ENCODE measurements at regions not wholly inside any gene's neighbourhood (a gene's known extent, or its start where the extent isn't known, plus 50 kb on each side); places are given as distances from the start of the nearest gene placed in this dataset.
"Not testable (repeated sequence)": the region's sequence is repeated elsewhere in the genome, so short reads cannot be mapped to it uniquely, and the experiment has no call there.

DNA sequence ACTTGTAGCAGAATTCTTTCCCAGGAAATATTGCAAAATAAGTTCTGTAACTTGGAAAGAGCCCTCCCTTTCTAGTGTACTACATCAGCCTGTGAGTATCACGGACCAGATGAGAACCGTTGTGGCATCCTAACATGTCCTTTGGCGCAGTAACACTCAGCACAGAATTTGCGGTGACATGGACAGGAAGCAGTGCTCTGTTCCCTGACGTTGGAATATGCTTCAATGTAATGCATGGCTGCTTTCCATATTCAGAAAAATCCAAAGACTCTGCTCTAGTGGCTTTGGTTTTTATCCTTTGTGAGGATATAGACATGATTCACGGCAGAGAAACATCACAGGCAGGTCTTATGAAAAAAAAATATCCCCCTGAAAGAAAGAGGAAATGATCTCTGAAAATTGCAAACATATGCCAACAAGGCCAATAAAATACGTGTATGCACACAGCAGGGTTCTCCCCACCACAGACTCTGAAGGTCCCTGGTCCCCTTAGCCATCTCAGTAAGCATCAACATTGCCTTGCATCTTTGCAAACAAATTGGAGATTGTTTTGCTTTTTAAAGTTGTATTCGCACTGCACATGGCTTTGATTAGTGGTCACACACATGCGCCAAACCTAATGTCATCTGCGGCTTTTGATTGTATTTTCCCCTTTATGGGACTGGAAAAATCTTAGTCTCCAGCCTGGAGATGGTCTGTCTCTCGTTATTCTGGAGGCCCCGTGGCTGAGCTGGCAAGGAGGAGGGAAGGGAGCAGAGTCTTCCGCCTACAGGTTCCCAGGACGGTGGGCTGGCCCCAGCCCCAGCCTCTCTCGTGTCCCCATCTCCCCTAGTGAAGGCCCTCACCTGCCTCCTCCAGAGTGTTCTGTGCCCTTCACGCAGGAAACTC lies 122.9 kb downstream of the COPS8 start:
- ATAC-seq (ENCODE audit: poor library complexity) = peak; percentile 63
- no peak for DNase-seq
- intact Hi-C loops (cut with DNase I) = no loop called here

DNA sequence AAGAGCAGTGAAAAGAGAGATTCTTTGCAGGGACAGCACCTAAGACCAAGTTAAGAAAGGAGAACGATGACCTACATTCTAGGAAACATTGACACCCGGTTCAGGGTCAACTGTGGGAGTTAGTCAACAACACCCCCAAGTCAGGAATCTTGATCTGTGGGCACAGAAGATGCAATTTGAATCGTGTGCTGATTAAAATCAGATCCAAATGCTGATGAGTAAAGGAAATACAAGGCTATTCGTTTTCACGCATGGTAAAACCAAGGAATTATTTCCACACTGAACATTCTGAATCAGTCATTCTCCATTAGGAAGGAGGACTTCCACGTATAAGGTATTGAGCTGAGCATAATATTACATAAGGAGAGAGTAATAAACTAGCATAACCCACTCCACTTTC lies 124.2 kb downstream of the COPS8 start:
- intact Hi-C loops (cut with DNase I) = no loop called here
- DNase-seq (no peak), ATAC-seq (ENCODE audit: poor library complexity) (no peak)

DNA sequence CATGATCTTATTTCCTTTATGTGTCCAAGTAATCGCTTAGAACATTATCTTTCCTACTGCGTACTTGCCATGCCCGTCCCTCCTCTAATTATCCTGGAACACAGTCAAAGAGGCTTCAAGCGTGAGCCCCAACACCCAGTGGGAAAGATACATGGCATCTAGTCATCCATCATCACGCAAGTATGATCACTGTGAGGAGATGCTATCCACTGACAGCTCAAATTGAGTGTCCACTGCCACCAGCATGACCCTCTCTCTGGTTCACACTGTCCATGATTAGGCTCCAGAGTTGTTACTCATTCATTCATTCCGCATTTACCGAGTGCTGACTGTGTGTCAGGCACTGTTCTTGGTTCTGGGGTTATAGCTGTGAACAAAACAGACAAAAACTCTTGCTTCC lies 124.6 kb downstream of the COPS8 start:
- ATAC-seq (ENCODE audit: poor library complexity) (no peak), DNase-seq (no peak)
- intact Hi-C loops (cut with DNase I) = no loop called here

DNA sequence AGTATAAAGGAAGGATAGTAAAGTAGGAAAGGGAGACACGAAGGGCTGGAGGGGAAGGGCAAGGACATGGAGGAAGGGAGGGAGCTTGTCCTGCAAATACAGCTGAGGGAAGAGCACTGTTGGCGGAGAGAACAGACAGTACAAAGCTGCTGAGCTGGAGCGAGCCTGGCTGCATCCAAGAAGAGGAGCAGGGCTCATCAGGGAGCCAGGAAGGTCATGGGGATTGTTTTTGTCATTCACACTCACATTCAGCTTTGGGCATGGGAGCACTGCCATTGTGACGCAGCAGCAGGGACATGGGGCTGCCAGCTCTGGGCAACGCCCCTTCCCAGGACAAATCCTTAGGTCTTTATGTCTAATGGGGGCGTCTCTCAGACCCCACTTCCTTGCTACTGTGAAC lies 125.1 kb downstream of the COPS8 start:
- ATAC-seq (ENCODE audit: poor library complexity) (peak; percentile 30), DNase-seq (no peak)
- intact Hi-C loops (cut with DNase I) = no loop called here

DNA sequence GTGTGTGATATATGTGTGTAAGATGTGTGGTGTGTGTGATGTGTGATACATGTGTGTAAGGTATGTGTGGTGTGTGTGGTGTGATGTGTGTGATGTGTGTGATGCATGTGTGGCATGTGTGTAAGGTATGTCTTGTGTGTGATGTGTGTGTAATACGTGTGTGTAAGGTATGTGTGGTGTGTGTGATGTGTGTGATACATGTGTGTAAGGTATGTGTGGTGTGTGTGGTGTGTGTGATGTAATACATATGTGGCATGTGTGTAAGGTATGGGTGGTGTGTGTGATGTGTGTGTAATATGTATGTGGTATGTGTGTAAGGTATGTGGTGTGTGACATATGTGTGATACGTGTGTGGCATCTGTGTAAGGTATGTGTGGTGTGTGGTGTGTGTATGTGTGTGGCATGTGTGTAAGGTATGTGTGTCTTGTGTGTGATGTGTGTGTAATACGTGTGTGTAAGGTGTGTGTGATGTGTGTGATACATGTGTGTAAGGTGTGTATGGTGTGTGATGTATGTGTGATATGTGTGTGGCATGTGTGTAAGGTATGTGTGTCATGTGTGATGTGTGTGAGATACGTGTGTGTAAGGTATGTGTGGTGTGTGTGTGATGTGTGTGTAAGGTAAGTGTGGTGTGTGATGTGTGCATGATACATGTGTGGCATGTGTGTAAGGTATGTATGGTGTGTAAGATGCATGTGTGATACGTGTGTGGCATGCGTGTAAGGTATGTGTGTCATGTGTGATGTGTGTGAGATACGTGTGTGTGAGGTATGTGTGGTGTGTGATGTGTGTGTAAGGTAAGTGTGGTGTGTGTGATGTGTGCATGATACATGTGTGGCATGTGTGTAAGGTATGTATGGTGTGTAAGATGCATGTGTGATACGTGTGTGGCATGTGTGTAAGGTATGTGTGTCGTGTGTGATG lies 126.9 kb downstream of the COPS8 start:
- ATAC-seq (ENCODE audit: poor library complexity); DNase-seq; intact Hi-C loops (cut with DNase I): not testable (repeated sequence)

DNA sequence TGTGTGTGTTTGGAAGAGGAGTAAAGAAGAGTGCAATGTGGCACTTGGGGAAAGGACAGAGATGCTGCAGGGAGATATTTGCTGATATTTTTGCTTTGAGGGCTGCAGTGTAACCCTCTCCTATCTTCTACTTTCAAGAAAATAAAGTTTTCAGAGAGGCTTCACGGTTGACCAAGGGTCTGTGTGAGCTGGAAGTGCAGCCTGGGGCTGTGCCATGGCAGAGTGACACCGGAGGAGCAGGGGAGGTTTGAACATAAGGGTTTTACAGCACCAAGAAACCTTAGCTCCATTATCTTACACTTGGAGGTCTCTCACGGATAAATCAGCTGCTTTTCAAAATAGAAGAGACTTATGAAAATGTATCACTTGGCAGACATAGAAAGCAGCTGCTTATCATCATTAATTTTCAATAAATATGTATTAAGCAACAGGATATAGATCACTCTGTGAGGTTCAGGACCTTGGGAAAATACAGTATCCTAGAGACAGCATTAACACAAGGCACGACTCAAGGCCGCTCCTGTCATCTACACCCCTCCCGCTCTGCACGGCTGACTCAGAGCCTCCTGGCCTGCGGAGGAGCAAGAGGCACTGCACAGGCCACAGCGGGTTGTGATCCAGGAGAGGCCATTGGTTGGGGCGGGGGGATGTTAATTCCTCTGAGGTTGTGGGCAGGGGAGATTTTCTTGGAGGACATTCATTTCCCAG lies 127.8 kb downstream of the COPS8 start:
- DNase-seq (peak; percentile 76), ATAC-seq (ENCODE audit: poor library complexity) (peak; percentile 70)
- intact Hi-C loops (cut with DNase I) = no loop called here

DNA sequence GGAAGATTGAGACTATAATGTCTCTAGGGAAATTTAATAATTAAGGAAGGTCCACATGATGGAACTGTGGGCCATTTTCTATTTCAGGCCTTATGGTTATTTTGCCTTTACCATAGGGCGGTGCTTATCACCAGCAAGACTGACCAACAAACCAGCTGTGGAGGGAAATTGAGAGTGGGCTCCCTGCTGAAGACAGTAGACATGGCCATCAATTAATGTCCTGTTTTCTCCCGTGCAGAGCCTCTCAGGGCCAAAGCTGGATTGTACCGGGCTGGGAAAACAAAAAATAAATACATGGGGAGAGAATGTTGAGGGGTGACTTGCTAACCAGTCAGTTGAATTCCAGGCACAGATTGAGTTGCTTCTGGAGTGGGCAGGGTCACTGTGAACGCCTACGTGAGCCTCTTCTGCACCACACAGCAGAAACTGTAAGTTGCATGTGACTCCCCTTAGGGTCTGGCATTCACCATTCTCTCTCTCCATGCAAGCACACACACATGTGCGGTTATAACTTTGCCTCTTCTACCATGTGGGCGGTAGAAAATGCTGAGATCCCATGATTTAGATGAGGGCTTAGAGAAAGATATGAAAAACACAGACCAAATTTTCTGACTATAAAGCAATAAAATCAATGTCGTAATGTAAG lies 128.5 kb downstream of the COPS8 start:
- ATAC-seq (ENCODE audit: poor library complexity) = no peak
- intact Hi-C loops (cut with DNase I) = no loop called here

DNA sequence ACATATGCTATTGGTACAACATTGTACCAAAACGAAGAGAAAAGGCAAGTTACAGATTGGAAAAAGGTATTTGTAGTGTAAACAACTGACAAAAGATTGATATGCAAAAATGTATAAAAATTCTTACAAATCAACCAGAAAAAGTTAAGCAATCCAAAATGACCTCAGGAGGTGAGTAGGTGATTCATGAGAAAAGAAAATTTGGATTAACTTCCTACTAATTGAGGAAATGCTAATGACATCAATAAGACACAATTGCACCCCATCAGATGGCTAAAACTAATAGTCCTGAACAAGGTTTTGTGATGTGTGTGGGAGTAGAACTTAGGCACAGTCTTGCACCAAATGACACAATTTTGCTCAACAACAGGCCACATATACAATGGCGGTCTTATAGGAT lies 129.3 kb downstream of the COPS8 start:
- no peak for DNase-seq
- intact Hi-C loops (cut with DNase I) = no loop called here
- ATAC-seq (ENCODE audit: poor library complexity) = no peak

More for the DNA sequence above, 128.5 kb downstream of the COPS8 start:
- no peak for DNase-seq

DNA sequence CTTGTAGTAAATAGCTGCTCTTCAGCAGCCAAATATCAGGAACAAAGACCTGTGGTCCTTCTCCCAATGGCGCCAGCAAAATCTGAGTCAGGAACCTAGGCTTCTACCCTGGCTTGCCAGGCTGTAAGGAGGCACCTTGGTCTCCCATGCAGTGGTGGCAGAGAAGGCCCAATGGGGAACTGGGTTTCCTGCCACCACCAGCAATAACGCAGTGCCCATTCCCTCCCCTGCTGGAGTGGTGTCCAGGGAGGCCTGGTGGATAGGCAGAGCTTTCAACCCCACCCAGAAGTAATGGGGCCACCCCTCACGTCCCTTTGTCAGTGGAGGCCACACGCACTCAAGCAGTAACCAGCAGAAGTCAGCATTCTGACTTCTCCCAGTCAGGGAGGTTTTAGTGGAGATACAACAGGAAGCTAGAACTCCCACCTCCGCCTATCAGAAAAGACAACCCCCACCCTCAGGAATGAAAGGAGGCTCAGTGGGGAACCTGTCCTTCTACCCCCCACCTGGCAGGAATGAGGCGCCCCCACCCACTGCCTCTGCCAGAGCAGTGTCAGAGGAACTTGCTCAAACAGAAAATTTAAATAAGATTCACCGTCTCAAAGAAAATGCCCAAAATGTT lies 132.4 kb downstream of the COPS8 start:
- no peak for DNase-seq
- ATAC-seq (ENCODE audit: poor library complexity) = no peak
- intact Hi-C loops (cut with DNase I) = no loop called here

DNA sequence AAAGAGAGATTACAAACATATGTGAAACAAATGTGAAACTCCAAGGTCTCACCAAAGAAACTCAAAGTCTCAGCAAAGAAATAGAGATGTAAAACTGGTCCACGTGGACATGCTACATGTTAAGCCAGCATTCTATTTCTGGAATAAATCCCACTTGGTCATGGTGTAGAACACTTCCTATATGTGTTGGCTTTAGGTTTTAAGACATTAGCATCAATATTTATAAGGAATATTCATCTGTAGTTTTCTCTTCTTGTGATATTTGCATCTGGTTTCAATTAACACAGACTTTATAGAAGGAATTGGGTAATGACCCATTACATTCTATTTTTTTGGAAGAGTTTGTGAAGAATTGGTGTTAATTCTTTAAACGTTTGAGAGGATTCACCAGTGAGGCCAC lies 133.1 kb downstream of the COPS8 start:
- ATAC-seq (ENCODE audit: poor library complexity) (no peak), DNase-seq (no peak)
- intact Hi-C loops (cut with DNase I) = no loop called here

DNA sequence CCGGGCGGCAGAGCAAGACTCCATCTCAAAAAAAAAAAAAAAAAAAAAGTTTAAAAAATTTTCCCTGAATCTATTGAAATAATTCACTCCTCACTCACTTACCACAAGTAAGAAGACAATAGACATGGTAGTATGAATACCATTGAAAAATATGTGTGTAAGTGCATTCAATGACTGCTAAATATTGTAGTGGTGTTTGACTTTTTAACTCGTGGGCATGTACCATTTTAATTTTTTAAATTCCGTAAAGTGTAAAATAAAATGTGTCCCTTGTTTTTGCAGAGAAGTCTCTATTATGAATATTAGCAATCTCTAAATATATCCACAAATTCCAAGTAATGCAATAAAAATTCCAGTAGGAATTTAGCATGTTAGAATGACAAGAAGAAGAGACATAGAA lies 134.1 kb downstream of the COPS8 start:
- DNase-seq (no peak), ATAC-seq (ENCODE audit: poor library complexity) (no peak)
- intact Hi-C loops (cut with DNase I) = no loop called here

DNA sequence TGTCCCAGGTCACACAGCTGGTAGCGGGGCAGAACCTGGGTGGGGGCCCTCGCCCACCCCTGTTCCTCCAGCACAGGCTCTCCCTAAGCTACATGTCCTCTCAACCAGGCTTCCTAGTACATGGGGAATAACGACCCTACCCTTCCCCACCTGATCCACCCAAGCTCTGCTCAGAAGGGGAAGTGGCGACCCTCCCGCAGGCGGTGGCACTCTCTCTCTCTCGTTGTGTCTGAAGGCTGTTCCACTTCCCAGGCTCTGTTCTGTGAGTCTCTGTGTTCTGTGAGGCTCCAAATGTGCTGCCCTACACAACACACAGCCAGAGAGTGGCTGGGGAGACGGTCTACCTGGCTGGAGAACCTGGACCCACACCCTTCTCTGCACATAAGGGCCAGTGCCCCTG lies 135.8 kb downstream of the COPS8 start:
- no peak for DNase-seq
- ATAC-seq (ENCODE audit: poor library complexity) = no peak
- intact Hi-C loops (cut with DNase I) = no loop called here

DNA sequence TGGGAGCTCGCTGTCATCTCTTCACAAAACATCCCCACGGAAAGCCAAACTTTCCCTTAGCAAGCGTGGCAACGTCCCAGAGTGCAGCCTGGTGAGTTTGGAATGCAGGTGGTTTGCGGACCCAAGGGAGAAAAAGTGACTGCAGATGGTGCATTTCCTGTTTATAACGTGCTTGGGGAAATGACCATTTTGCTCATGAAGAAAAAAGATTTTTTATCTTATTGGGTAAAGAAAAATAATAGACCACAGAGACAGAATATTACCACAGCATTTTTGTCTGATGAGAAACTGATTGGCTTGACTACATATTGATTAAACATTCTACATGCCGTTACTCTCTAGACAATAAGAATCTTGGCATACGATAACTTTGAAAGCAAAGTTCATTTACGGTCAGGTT lies 136.5 kb downstream of the COPS8 start:
- intact Hi-C loops (cut with DNase I) = no loop called here
- no peak for DNase-seq

DNA sequence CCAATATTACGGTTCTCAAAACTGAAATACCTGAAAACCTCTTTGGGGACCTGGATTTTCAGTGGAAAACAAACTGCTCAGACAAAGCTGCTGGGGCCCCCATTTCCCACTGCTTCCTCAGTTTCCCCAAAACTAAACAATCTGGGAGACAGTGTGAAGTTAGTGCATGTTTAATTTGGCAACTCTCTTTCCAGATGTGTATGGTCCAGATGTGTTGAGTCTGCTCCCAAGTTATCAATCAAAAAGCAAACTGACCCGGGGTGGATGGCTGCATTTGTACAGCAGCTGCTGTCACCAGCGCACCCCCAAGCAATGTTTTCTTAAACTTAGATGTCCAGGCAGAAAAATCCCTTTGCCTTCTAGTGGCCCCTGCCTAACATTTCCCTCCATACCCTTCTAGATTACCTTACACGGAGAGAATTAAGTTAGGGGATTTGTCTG lies 136.9 kb downstream of the COPS8 start:
- ATAC-seq (ENCODE audit: poor library complexity) (peak; percentile 36), DNase-seq (no peak)
- intact Hi-C loops (cut with DNase I) = no loop called here

More for the DNA sequence above, 136.5 kb downstream of the COPS8 start:
- peak; percentile 61 for ATAC-seq (ENCODE audit: poor library complexity)

DNA sequence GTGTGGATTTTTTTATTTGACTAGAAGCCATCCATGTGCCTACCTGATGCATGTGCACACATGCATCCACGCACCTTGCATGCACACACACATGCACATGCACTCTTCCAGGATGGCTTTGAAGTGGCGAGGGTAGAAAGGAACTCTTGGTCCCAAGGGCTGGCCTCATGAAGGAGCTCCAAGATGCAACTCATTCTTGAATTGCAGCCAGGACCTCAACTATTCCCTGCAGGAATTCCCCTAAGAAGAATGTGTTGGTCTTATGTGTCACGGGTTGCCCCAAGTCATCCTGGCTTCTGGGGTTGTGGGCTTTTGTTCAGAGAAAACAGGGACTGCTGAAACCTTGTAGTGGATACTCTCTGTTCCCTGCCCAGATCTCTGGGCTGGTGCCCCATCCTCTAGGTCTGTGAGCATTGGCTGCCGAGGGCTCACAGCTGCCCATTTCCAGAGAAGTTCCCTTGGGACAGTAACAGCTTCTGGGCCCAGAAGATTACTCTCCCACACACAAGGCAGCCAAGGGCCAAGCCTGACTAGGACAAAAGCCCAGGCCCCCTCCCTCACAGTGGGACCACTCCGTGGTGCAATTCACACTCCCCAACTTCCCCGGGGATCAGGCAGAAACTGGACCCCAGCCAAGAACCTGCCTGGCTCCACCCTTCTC lies 137.6 kb downstream of the COPS8 start:
- peak; percentile 83 for ATAC-seq (ENCODE audit: poor library complexity)
- peak; percentile 75 for DNase-seq
- intact Hi-C loops (cut with DNase I) = no loop called here

DNA sequence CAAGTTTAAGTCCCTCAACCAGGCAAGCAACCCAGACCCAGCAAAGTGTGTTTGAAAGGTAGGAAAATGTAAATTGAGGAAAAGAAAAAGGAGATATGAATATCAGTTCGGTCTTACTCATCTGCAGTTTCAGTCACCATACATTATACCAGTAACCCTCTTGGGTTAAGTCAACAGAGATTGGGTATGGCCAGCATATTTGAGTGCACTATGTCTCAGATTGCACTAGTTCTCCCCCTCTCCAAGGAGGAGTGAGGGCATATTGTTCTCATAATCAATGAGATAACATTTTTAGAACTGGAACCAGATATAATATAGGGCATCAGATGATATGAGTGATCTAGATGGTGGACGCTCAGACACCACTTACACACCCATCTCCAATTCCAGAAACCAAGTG lies 141.5 kb downstream of the COPS8 start:
- DNase-seq = no peak
- no peak for ATAC-seq (ENCODE audit: poor library complexity)
- intact Hi-C loops (cut with DNase I) = no loop called here

DNA sequence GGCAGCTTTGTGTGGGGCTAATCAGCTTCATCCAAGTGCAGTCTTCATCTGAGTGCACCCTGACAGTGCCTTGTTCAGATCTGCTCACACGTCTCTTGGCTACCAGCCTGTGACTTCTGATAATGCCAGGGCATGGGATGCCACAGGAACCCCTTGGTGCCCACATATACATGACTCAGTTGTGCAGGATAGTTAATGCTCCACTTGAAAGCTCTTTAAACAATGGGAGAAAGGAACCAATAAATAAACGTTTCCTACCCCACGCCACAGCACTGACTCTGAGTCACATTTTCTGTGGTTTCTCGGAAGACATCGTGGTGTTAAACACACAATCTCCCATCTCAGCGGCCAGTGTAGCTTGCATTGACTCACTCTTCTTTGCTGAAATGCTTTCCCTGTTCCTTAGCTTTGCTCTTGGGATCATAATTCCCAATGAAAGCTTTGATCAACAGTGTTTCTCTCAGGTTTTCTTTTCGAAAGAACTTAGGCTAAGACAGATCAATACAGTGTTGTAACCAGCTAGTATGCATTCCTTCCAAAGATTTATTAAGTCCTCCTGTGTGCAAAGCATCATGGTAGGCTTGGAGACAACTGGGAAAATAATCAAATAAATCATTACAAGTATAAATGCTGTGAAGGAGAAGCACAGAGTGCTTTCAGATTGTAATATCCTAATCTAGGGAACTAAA lies 142.0 kb downstream of the COPS8 start:
- no peak for ATAC-seq (ENCODE audit: poor library complexity)

More for the DNA sequence above, 142.0 kb downstream of the COPS8 start:
- intact Hi-C loops (cut with DNase I) = no loop called here
- no peak for DNase-seq

Measured in Right ventricle myocardium superior (tissue), 1 donor.